H9 (cell line): ENCODE measurements at regions not wholly inside any gene's neighbourhood (a gene's known extent, or its start where the extent isn't known, plus 50 kb on each side); places are given as distances from the start of the nearest gene placed in this dataset.

Experiments
- DNase-seq: peaks from one replicate; pipeline ENCODE4 v3.0.0-alpha.2; 2017
- H2AFZ ChIP-seq: one replicate; pipeline ENCODE4 v1.6.1; 2013; ENCODE audit warnings: mild to moderate bottlenecking, low read length, control low read depth, moderate library complexity
- H2AK5ac ChIP-seq: 2 replicates; pipeline ENCODE4 v1.6.1; 2013; ENCODE audit warnings: low read length, control low read depth, mixed read lengths; ENCODE audit not compliant: insufficient read length
- H2BK120ac ChIP-seq: one replicate; pipeline ENCODE4 v1.6.1; 2013; ENCODE audit warnings: low read depth, mild to moderate bottlenecking, low read length, control low read depth, inconsistent platforms; ENCODE audit not compliant: poor library complexity, severe bottlenecking
- H2BK12ac ChIP-seq: 2 replicates; pipeline ENCODE4 v1.6.1; 2013; ENCODE audit warnings: low read length, control low read depth, mixed read lengths, low read depth; ENCODE audit not compliant: insufficient read length
- H2BK15ac ChIP-seq: 2 replicates; pipeline ENCODE4 v1.6.1; 2013; ENCODE audit warnings: low read depth, low read length, control low read depth
- H2BK20ac ChIP-seq: one replicate; pipeline ENCODE4 v1.6.1; 2013; ENCODE audit warnings: low read depth, mild to moderate bottlenecking, low read length, control low read depth, inconsistent platforms; ENCODE audit not compliant: poor library complexity, severe bottlenecking
- H2BK5ac ChIP-seq: 2 replicates; pipeline ENCODE4 v1.6.1; 2013; ENCODE audit warnings: low read length, control low read depth, mixed read lengths; ENCODE audit not compliant: insufficient read length
- H3K14ac ChIP-seq: 2 replicates; pipeline ENCODE4 v1.6.1; 2013; ENCODE audit warnings: low read length, control low read depth; ENCODE audit not compliant: insufficient read depth
- H3K18ac ChIP-seq: 2 replicates; pipeline ENCODE4 v1.6.1; 2013; ENCODE audit warnings: low read depth, mild to moderate bottlenecking, mixed read lengths, low read length, control low read depth; ENCODE audit not compliant: insufficient read length
- H3K23ac ChIP-seq: 2 replicates; pipeline ENCODE4 v1.6.1; 2013; ENCODE audit warnings: low read length, control low read depth, mixed read lengths, low read depth; ENCODE audit not compliant: insufficient read length
- H3K23me2 ChIP-seq: 2 replicates; pipeline ENCODE4 v1.6.1; 2013; ENCODE audit warnings: low read depth, mild to moderate bottlenecking, mixed read lengths, low read length, control low read depth; ENCODE audit not compliant: insufficient read length, poor library complexity, severe bottlenecking
- H3K27ac ChIP-seq: 2 replicates; pipeline ENCODE4 v1.5.1; 2013; ENCODE audit warnings: low read length, control low read depth, mixed read lengths, low read depth; ENCODE audit not compliant: insufficient read length
- H3K27me3 ChIP-seq: 2 replicates; pipeline ENCODE4 v1.6.1; 2013; ENCODE audit warnings: low read length, control low read depth, inconsistent platforms; ENCODE audit not compliant: insufficient read depth
- H3K4ac ChIP-seq: 2 replicates; pipeline ENCODE4 v1.6.1; 2013; ENCODE audit warnings: low read depth, mild to moderate bottlenecking, control low read depth, inconsistent platforms, low read length, moderate library complexity
- H3K4me1 ChIP-seq: 2 replicates; pipeline ENCODE4 v1.6.1; 2013; ENCODE audit warnings: low read length, control low read depth, inconsistent platforms; ENCODE audit not compliant: insufficient read depth
- H3K4me2 ChIP-seq: 2 replicates; pipeline ENCODE4 v1.6.1; 2013; ENCODE audit warnings: low read length, control low read depth, mixed read lengths; ENCODE audit not compliant: insufficient read length, insufficient read depth
- H3K56ac ChIP-seq: 2 replicates; pipeline ENCODE4 v1.6.1; 2013; ENCODE audit warnings: low read depth, mild to moderate bottlenecking, mixed read lengths, low read length, control low read depth; ENCODE audit not compliant: insufficient read length
- H3K79me1 ChIP-seq: 2 replicates; pipeline ENCODE4 v1.6.1; 2013; ENCODE audit warnings: low read depth, mild to moderate bottlenecking, moderate library complexity, low read length, control low read depth, inconsistent platforms; ENCODE audit not compliant: insufficient read depth, poor library complexity, severe bottlenecking
- H3K79me2 ChIP-seq: 2 replicates; pipeline ENCODE4 v1.6.1; 2013; ENCODE audit warnings: low read length, control low read depth, inconsistent platforms; ENCODE audit not compliant: insufficient read depth
- H3K9ac ChIP-seq: 2 replicates; pipeline ENCODE4 v1.6.1; 2013; ENCODE audit warnings: low read length, control low read depth, mixed read lengths; ENCODE audit not compliant: insufficient read length; ENCODE audit errors: extremely low read depth
- H3K9me3 ChIP-seq: one replicate; pipeline ENCODE4 v1.6.1; 2013; ENCODE audit warnings: low read depth, low read length, inconsistent platforms; ENCODE audit not compliant: control insufficient read depth
- H3T11ph ChIP-seq: one replicate; pipeline ENCODE4 v1.6.1; 2013; ENCODE audit warnings: mild to moderate bottlenecking, low read length, control low read depth, inconsistent platforms
- H4K20me1 ChIP-seq: one replicate; pipeline ENCODE4 v1.6.1; 2013; ENCODE audit not compliant: control insufficient read depth, insufficient read length, insufficient read depth
- H4K5ac ChIP-seq: 2 replicates; pipeline ENCODE4 v1.6.1; 2013; ENCODE audit warnings: low read depth, mild to moderate bottlenecking, mixed read lengths, low read length, control low read depth; ENCODE audit not compliant: insufficient read length
- H4K8ac ChIP-seq: replicated peaks from 2 replicates; pipeline ENCODE4 v1.6.1; 2013; ENCODE audit warnings: low read length, control low read depth, mixed read lengths, low read depth; ENCODE audit not compliant: insufficient read length
- H4K91ac ChIP-seq: 2 replicates; pipeline ENCODE4 v1.6.1; 2013; ENCODE audit warnings: low read depth, mild to moderate bottlenecking, moderate library complexity, mixed read lengths, low read length, control low read depth; ENCODE audit not compliant: insufficient read length
- H3K27ac Mint-ChIP-seq, 3 experiments: 2 replicates in 2 of 3; 3 replicates in 1 of 3; pipeline ENCODE4 v1.8.0; 2020 to 2021; ENCODE audit warnings: mixed read lengths in 3 of 3, mild to moderate bottlenecking in 1 of 3, moderate library complexity in 1 of 3
- H3K27me3 Mint-ChIP-seq: 2 replicates; pipeline ENCODE4 v1.8.0; 2021; ENCODE audit warnings: low read depth, mild to moderate bottlenecking, moderate library complexity, mixed read lengths
- H3K36me3 Mint-ChIP-seq, 3 experiments: 2 replicates in 2 of 3; 3 replicates in 1 of 3; pipeline ENCODE4 v1.8.0; 2020 to 2021; ENCODE audit warnings: low read depth in 3 of 3, mixed read lengths in 3 of 3; ENCODE audit not compliant: insufficient read depth in 1 of 3
- H3K4me1 Mint-ChIP-seq, 2 experiments: 2 replicates each; pipeline ENCODE4 v1.8.0; 2020; ENCODE audit warnings: mixed read lengths in 2 of 2
- H3K4me3 Mint-ChIP-seq, 2 experiments: 2 replicates in 1 of 2; 3 replicates in 1 of 2; pipeline ENCODE4 v1.8.0; 2020 to 2021; ENCODE audit warnings: mild to moderate bottlenecking in 2 of 2, mixed read lengths in 2 of 2, moderate library complexity in 1 of 2
- H3K9me3 Mint-ChIP-seq, 2 experiments: 2 replicates in 1 of 2; 3 replicates in 1 of 2; pipeline ENCODE4 v1.8.0; 2020; ENCODE audit warnings: mild to moderate bottlenecking in 2 of 2, mixed read lengths in 2 of 2, moderate library complexity in 1 of 2
- CTCF ChIP-seq: fragments of 200-600 bp; sonication (generic); conservative IDR thresholded peaks from 3 replicates; pipeline ENCODE4 v1.8.0; 2021; ENCODE audit warnings: antibody characterized with exemption, mild to moderate bottlenecking
- WGBS: extraction: QIAGEN DNeasy Blood & Tissue Kit; methylation state at CpG from one replicate; pipeline ENCODE4 v1.1.7; 2013; ENCODE audit warnings: missing lambda C conversion rate, low lambda C conversion rate, mixed read lengths; ENCODE audit not compliant: insufficient read length; ENCODE audit errors: extremely low coverage; 5-methylcytosine and 5-hydroxymethylcytosine counted together

- Histone ChIP-seq H2AK5ac (no peak overlapping the region), H4K8ac (no peak overlapping the region), H4K91ac (no peak overlapping the region), H3K4me2 (no peak overlapping the region), H2BK5ac (no peak overlapping the region), H3K23me2 (no peaks in the 10 kb centered on the region), H3K56ac (no peak overlapping the region), H2BK15ac (no peak overlapping the region), H2BK12ac (no peak overlapping the region), H3K27ac (no peak overlapping the region), H3K79me2 (no peaks in the 10 kb centered on the region), H3K79me1 (no peaks in the 10 kb centered on the region), H2BK20ac (no peak overlapping the region), H3K9me3 (no peaks in the 10 kb centered on the region), H3K4ac (no peak overlapping the region), H2BK120ac (no peak overlapping the region), H3K27me3 (no peaks in the 10 kb centered on the region), H3K4me1 (no peaks in the 10 kb centered on the region), H4K5ac (no peak overlapping the region), H3T11ph (no peak overlapping the region), H3K9ac (no peak overlapping the region), H2AFZ (no peak overlapping the region), H4K20me1 (no peaks in the 10 kb centered on the region), H3K23ac (no peak overlapping the region), H3K18ac (no peak overlapping the region), H3K14ac (no peak overlapping the region)
- H3K27ac Mint-ChIP-seq = no peak overlapping the region
- H3K4me1 Mint-ChIP-seq = peaks cover 4% of the 10 kb centered on the region in 2 experiments
- no peak for TF ChIP-seq CTCF
- H3K9me3 Mint-ChIP-seq = no peaks in the 10 kb centered on the region
- no peak overlapping the region for H3K4me3 Mint-ChIP-seq
- no peak for DNase-seq
- no peaks in the 10 kb centered on the region for H3K36me3 Mint-ChIP-seq
- peaks cover 4% of the 10 kb centered on the region; the same call in 1 of the 2 replicates for H3K27me3 Mint-ChIP-seq
- no CpG with 5 or more reads among the region's 4 CpGs for WGBS
Measured at GRCh38 chr2:67857836-67858235, 205.0 kb downstream of the C1D start.
